K562 (cell line): ENCODE measurements at regions not wholly inside any gene's neighbourhood (a gene's known extent, or its start where the extent isn't known, plus 50 kb on each side); places are given as distances from the start of the nearest gene placed in this dataset.

Experiments
- ATAC-seq: fragments of 200-7000 bp; cut with Tn5 transposase; 3 replicates; pipeline ENCODE4 v1.9.1; 2020; ENCODE audit warnings: moderate library complexity
- BruUV-seq: library from RNA; stranded (reverse); fragments of 400-500 nt; replicated peaks from 2 replicates; lab custom pipeline; 2021; lab: Mats Ljungman, UMichigan
- CTCF ChIA-PET: fragments of 300-600 bp; formaldehyde crosslinking; extraction: SDS; loops from one replicate; lab custom pipeline; 2021; ENCODE audit warnings: low intra/inter-chr PET ratio; lab: Yijun Ruan, JAX
- POLR2A ChIA-PET: fragments of 300-600, 350-650 bp; sonication (Branson Sonifier 250); formaldehyde crosslinking; extraction: SDS; loops from one replicate; lab custom pipeline; 2021; ENCODE audit warnings: antibody characterized with exemption, inconsistent platforms; lab: Yijun Ruan, JAX
- DNase-seq, 4 experiments: peaks; one replicate each; pipeline versions ENCODE4 v3.0.0 to v3.0.0-alpha.2; 2011 to 2018; ENCODE audit warnings: low spot score in 3 of 4, mixed read lengths in 3 of 4; ENCODE audit errors: extremely low read depth in 1 of 4
- FAIRE-seq: peaks from 2 replicates; lab custom pipeline; 2011; peaks lifted over from hg19 to GRCh38; lab: Jason Lieb, UNC
- H2AFZ ChIP-seq: 2 replicates; pipeline ENCODE4 v1.6.0; 2011; ENCODE audit warnings: low read depth, low read length, control low read depth, inconsistent platforms
- H3K27ac ChIP-seq: fragments of 200-600 bp; 3 replicates; pipeline ENCODE4 v1.8.0; 2011; ENCODE audit warnings: low read depth, mild to moderate bottlenecking, control low read depth, inconsistent platforms, low read length, moderate library complexity, mixed read lengths; ENCODE audit errors: extremely low read depth
- H3K27me3 ChIP-seq, 2 experiments: fragments of 300-600 bp in 1 of 2; 2 replicates in 1 of 2; 3 replicates in 1 of 2; pipeline versions ENCODE4 v1.6.0 to v1.8.0; 2011; ENCODE audit warnings: inconsistent platforms in 2 of 2, low read length in 2 of 2, mild to moderate bottlenecking in 1 of 2, mixed read lengths in 1 of 2, moderate library complexity in 1 of 2; ENCODE audit not compliant: control insufficient read depth in 2 of 2, insufficient read depth in 2 of 2
- H3K36me3 ChIP-seq: fragments of 300-600 bp; 3 replicates; pipeline ENCODE4 v1.8.0; 2011; ENCODE audit warnings: mild to moderate bottlenecking, low read length, inconsistent platforms; ENCODE audit not compliant: control insufficient read depth, insufficient read depth
- H3K4me1 ChIP-seq, 2 experiments: fragments of 200-600 bp in 1 of 2; replicated peaks in 1 of 2; 2 replicates in 1 of 2; 3 replicates in 1 of 2; pipeline versions ENCODE4 v1.5.1 to v1.8.0; 2011; ENCODE audit warnings: inconsistent platforms in 2 of 2, low read length in 2 of 2, mild to moderate bottlenecking in 1 of 2, mixed read lengths in 1 of 2, moderate library complexity in 1 of 2; ENCODE audit not compliant: control insufficient read depth in 2 of 2, insufficient read depth in 2 of 2
- H3K4me2 ChIP-seq: 2 replicates; pipeline ENCODE4 v1.6.1; 2011; ENCODE audit warnings: low read length, control low read depth, inconsistent platforms, mixed read lengths; ENCODE audit not compliant: insufficient read depth
- H3K4me3 ChIP-seq: fragments of 200-600 bp; sonication (generic), shearing (Covaris generic); 2 replicates; pipeline ENCODE4 v1.5.1; 2016; ENCODE audit warnings: control low read depth, inconsistent platforms
- H3K79me2 ChIP-seq: fragments of 200-600 bp; 3 replicates; pipeline ENCODE4 v1.8.0; 2011; ENCODE audit warnings: low read length, inconsistent platforms; ENCODE audit not compliant: control insufficient read depth, insufficient read depth
- H3K9ac ChIP-seq, 2 experiments: 2 replicates each; pipeline versions ENCODE4 v1.6.0 to v1.6.1; 2011; ENCODE audit warnings: low read depth in 2 of 2, low read length in 2 of 2, control low read depth in 1 of 2, inconsistent platforms in 1 of 2, mild to moderate bottlenecking in 1 of 2, mixed read lengths in 1 of 2; ENCODE audit not compliant: insufficient read depth in 1 of 2
- H3K9me1 ChIP-seq: one replicate; pipeline ENCODE4 v1.6.0; 2011; ENCODE audit warnings: inconsistent platforms, mild to moderate bottlenecking, low read length, moderate library complexity; ENCODE audit not compliant: control insufficient read depth, insufficient read depth
- H3K9me3 ChIP-seq: replicated peaks from 2 replicates; pipeline ENCODE4 v1.5.1; 2011; ENCODE audit warnings: low read depth, low read length, inconsistent platforms; ENCODE audit not compliant: control insufficient read depth, insufficient read depth
- H4K20me1 ChIP-seq: replicated peaks from 2 replicates; pipeline ENCODE4 v1.6.1; 2011; ENCODE audit warnings: low read length, inconsistent platforms, mixed read lengths; ENCODE audit not compliant: control insufficient read depth, insufficient read depth
- EHMT2 ChIP-seq: fragments of 450-650 bp; IDR thresholded peaks from 2 replicates; pipeline ENCODE4 v1.6.1; 2018; ENCODE audit warnings: antibody characterized with exemption
- ZNF696 ChIP-seq: fragments of 250-450 bp; sonication (Bioruptor Pico); conservative IDR thresholded peaks from 2 replicates; pipeline ENCODE4 v1.4.0; 2020; ENCODE audit warnings: mild to moderate bottlenecking, moderate library complexity
- WGBS: fragments of 100-300 bp; shearing (Covaris generic); methylation state at CpG from one replicate; pipeline ENCODE4 v1.1.6; 2016; ENCODE audit warnings: low coverage, mixed read lengths; ENCODE audit not compliant: insufficient coverage; ENCODE audit errors: missing lambda C conversion rate; 5-methylcytosine and 5-hydroxymethylcytosine counted together
- in situ Hi-C: fragments of 300-500 bp; cut with MboI; formaldehyde crosslinking; loops from 4 replicates; pipeline ENCODE4 v1.15.0; 2018; ENCODE audit warnings: inconsistent platforms, mixed read lengths
- intact Hi-C: fragments of 100-400 bp; cut with micrococcal nuclease; formaldehyde crosslinking; loops from 2 replicates; pipeline ENCODE4 v1.14.2; 2022
- TF ChIP-seq, protein P1 (sequence below): sonication (generic); formaldehyde crosslinking; IDR thresholded peaks from 2 replicates; pipeline ENCODE4 v1.8.0; 2023; ENCODE audit warnings: missing genetic modification reagents, mild to moderate bottlenecking, borderline replicate concordance

DNA sequence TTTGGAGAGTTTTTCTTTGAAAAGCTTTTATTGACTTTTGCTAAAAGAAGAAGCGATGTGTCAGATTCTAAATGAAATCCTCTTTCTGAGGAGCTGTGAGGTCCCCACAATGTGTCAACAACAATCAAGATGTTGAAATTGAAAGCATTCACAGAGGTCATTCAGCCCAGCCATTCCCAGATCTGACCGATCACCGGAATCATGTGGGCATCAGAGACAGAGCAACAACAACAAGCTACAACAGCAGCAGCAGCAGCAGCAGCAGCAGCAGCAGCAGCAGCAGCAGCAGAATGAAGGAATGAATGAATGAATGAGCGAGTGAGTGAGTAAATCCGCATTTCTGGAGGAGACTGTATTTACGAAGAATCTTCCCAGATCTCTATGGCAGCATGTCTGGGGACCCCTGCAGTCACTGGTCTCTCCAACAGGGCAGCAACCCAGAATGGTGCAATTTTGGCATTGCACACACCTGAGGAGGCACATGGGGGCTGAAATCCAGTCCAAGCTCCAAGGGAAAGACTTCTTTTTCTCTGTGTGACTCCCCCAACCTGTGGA lies 299.0 kb downstream of the MYCN start:
- H2AFZ ChIP-seq: no peak overlapping the region
- no peak overlapping the region for H3K4me3 ChIP-seq
- no peaks in the 10 kb centered on the region for H3K9me3 ChIP-seq
- intact Hi-C loops: no loop called here
- ChIA-PET POLR2A (interaction anchor here (1.0 kb wide), 1 partner anchor 19 kb away, joined by 3 read pairs; no protein-coding TSS in a partner anchor), CTCF (no interaction called here)
- H3K9me1 ChIP-seq: no peaks in the 10 kb centered on the region
- peaks cover 0 to 4% of the 10 kb centered on the region in 2 experiments; a peak in 1 of 5 replicates for H3K27me3 ChIP-seq
- H3K4me2 ChIP-seq: no peak overlapping the region
- TF ChIP-seq ZNF696: no peak
- H3K36me3 ChIP-seq: no peaks in the 10 kb centered on the region
- no peak for DNase-seq
- no peaks in the 10 kb centered on the region for H3K79me2 ChIP-seq
- no peak for ATAC-seq
- in situ Hi-C loops: no loop called here
- FAIRE-seq: no peak
- H3K27ac ChIP-seq: no peak overlapping the region
- H3K4me1 ChIP-seq: no peaks in the 10 kb centered on the region
- H4K20me1 ChIP-seq: no peaks in the 10 kb centered on the region; the same call in 1 of the 2 replicates
- H3K9ac ChIP-seq: no peak overlapping the region
- BruUV-seq: no TSS peak
- WGBS: 0% methylated on average over 6 of the region's 6 CpGs

DNA sequence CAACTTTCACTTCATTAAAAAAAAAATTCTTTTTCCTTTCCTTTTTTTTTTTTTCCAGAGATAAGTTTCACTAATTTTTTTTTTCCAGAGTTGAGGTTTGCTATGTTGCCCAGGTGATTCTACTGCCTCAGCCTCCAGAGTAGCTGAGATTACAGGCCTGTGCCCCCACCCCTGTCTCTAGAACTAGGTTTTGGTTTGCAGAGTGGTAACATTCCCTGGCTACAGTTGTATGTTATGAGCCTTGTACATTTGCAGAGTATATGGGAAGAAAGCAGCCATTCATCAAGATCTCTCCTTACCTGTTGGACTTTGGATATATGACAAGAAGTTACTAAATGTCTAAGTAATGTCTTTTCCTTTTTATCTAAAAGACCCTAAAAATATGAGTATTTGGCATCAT lies 298.4 kb downstream of the MYCN start:
- ChIA-PET CTCF (no interaction called here), POLR2A (interaction anchor here (1.0 kb wide), 1 partner anchor 18 kb away, joined by 3 read pairs; no protein-coding TSS in a partner anchor)
- no peaks in the 10 kb centered on the region for H3K4me1 ChIP-seq
- H3K9me1 ChIP-seq: no peaks in the 10 kb centered on the region
- no peaks in the 10 kb centered on the region for H3K79me2 ChIP-seq
- H3K27ac ChIP-seq: no peak overlapping the region
- no peak overlapping the region for H2AFZ ChIP-seq
- ATAC-seq: no peak
- no peak overlapping the region for H3K4me2 ChIP-seq
- H3K4me3 ChIP-seq: no peak overlapping the region
- intact Hi-C loops (no loop called here), in situ Hi-C loops (no loop called here)
- BruUV-seq: no TSS peak
- FAIRE-seq: no peak
- H3K27me3 ChIP-seq: peaks cover 0 to 4% of the 10 kb centered on the region in 2 experiments; a peak in 1 of 5 replicates
- no peaks in the 10 kb centered on the region for H3K9me3 ChIP-seq
- H3K36me3 ChIP-seq: no peaks in the 10 kb centered on the region
- H3K9ac ChIP-seq: no peak overlapping the region
- TF ChIP-seq, protein P1, sequence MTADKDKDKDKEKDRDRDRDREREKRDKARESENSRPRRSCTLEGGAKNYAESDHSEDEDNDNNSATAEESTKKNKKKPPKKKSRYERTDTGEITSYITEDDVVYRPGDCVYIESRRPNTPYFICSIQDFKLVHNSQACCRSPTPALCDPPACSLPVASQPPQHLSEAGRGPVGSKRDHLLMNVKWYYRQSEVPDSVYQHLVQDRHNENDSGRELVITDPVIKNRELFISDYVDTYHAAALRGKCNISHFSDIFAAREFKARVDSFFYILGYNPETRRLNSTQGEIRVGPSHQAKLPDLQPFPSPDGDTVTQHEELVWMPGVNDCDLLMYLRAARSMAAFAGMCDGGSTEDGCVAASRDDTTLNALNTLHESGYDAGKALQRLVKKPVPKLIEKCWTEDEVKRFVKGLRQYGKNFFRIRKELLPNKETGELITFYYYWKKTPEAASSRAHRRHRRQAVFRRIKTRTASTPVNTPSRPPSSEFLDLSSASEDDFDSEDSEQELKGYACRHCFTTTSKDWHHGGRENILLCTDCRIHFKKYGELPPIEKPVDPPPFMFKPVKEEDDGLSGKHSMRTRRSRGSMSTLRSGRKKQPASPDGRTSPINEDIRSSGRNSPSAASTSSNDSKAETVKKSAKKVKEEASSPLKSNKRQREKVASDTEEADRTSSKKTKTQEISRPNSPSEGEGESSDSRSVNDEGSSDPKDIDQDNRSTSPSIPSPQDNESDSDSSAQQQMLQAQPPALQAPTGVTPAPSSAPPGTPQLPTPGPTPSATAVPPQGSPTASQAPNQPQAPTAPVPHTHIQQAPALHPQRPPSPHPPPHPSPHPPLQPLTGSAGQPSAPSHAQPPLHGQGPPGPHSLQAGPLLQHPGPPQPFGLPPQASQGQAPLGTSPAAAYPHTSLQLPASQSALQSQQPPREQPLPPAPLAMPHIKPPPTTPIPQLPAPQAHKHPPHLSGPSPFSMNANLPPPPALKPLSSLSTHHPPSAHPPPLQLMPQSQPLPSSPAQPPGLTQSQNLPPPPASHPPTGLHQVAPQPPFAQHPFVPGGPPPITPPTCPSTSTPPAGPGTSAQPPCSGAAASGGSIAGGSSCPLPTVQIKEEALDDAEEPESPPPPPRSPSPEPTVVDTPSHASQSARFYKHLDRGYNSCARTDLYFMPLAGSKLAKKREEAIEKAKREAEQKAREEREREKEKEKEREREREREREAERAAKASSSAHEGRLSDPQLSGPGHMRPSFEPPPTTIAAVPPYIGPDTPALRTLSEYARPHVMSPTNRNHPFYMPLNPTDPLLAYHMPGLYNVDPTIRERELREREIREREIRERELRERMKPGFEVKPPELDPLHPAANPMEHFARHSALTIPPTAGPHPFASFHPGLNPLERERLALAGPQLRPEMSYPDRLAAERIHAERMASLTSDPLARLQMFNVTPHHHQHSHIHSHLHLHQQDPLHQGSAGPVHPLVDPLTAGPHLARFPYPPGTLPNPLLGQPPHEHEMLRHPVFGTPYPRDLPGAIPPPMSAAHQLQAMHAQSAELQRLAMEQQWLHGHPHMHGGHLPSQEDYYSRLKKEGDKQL (CRISPR knock-in tag): no peak
- TF ChIP-seq EHMT2: no peak
- TF ChIP-seq, all 486 proteins: peak for 0
- DNase-seq: no peak
- no peaks in the 10 kb centered on the region; the same call in 1 of the 2 replicates for H4K20me1 ChIP-seq
